Fibroblast of upper back skin (primary cell): ENCODE measurements at regions not wholly inside any gene's neighbourhood (a gene's known extent, or its start where the extent isn't known, plus 50 kb on each side); places are given as distances from the start of the nearest gene placed in this dataset.
"Not testable (repeated sequence)": the region's sequence is repeated elsewhere in the genome, so short reads cannot be mapped to it uniquely, and the experiment has no call there.

Experiments
- DNase-seq: peaks from one replicate; pipeline ENCODE4 v3.0.0-alpha.2; 2013

DNA sequence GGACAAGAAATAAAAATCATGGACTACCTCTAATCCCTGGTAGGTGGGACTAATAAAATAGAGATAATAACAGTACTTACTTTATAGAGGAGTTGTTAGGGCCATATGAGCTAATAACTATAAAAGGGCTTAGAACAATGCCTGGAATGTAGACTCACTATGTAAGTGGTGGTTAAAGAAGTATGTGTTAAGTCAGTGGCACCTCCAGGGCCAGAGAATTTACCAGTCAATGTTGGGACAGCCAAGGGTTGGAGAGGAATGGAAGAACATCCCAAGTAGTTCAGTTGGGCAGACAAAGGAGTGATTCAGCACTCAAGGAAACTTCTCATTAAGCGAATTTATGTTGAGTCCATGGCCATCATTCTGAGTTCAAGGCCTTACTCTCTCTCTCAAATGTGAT, 116.8 kb downstream of the OTOR start:
- peak; percentile 17 for DNase-seq

DNA sequence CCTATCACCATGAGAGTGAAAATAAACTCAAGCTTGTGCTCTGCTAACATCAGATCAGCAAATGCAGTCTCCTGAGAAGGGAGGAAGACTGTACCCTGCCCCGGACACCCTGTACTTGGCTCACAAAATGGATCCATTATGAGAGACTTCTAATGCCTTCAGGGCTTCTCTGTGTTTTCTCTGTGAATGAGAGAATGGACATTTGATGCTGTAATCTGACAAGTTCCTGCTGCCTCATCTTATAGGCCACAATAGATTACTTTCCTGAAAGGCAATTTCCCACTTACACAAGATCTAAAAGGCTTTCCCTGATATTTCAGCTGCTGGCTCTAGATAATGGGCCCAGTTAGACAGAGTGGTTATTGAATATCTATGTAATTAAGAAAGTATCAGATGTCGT, 117.2 kb downstream of the OTOR start:
- DNase-seq: no peak

DNA sequence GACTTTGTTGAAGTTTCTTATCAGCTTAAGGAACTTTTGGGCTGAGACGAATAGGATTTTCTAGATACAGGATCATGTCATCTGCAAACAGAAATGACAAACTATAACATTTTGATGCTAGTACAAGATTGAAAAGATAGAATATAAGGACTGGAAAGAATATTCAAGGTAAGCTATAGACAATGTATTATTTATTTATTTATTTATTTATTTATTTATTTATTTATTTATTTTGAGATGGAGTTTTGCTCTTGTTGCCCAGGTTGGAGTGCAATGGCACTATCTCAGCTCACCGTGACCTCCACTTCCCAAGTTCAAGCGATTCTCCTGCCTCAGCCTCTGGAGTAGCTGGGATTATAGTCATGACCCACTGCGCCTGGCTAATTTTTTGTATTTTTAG, 125.0 kb downstream of the OTOR start:
- not testable (repeated sequence) for DNase-seq

DNA sequence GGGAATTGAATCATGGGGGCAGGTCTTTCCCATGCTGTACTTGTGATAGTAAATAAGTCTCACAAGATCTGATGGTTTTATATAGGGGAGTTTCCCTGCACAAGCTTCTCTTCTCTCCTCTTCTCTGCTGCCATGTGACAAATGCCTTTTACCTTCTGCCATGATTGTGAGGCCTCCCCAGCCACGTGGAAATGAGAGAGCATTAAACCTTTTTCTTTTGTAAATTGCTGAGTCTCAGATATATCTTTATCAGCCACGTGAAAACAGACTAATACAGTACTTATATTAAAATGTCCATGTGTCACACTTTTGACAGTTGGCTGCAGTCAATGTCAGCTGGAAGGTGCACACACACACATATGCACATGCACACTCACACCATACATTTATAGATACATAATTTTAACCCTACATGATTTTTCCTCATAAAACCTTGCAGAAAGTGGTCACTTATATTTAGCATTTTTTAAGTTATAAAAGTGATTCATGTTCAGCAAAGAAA, 128.9 kb downstream of the OTOR start:
- no peak for DNase-seq

DNA sequence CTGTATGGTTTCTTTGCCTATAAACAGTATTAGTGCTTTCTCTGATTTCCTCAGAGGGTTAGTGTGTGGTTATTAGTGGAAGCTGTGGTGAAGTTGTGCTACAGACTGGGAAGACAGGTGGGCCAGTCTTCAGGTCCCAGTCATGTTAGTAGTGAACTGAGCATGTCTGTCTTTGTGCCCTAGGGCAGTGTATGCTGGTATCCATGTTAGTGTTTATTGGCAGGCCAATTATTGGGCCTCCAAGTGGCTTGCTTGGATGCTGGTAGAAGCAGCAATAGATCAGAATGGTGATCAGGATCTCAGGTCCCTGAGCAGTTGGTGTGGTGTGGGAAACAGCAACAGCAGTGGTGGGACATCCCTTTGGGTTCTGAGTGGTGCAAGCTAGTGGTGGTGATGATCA, 137.6 kb downstream of the OTOR start:
- DNase-seq: no peak

DNA sequence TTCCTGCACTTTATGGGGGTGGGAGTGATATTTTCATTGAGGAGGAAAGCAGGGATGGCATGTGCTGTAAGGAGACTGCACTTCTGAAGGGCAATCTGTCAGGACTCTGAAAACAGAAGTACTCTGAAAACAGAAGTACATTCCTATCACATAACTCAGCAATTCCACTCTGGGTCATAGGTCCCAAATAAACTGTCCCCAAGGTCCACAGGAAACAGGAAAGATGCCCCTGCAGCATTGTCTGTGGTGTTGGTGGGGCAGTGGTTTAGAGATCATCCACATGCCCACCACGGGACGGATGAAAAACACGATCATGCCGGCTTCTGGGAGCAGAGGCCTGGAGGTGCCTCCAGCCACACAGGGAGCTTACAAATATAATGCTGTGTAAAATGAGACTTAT, 150.3 kb downstream of the OTOR start:
- peak; percentile 41 for DNase-seq

DNA sequence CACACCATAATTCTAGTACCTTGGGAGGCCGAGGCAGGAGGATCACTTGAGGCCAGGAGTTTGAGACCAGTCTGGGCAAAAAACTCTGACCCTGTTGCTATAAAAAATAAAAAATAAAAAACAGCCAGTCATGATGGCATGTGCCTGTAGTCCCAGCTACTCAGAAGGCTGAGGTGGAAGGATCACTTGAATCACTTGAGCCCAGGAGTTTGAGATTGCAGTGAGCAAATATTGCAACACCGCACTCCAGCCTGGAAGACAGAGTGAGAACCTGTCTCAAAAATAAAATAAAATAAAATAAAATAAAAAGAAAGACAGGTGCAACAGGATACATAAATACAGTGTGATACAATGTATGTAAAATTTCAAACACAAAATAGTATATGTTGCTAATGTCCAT, 154.5 kb downstream of the OTOR start:
- no peak for DNase-seq

DNA sequence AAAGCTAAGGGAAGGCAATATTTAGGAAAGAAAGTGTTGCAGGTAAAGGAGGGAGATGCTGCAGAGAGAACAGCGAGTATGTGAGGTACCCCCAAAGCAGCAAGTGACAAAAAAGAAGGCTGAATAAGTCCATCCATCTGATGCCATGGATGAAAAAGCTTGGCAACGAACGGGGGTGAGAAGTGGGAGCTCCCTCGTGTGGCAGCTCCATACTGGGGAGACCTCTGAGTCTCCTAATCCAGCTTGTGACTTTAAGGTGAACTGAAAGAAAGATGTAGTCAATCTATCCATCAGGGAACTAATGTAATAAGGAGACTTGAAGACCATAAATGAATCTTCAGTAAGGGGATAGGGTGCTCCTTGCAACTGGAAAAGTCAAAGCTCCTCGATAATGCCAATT, 156.6 kb downstream of the OTOR start:
- no peak for DNase-seq

DNA sequence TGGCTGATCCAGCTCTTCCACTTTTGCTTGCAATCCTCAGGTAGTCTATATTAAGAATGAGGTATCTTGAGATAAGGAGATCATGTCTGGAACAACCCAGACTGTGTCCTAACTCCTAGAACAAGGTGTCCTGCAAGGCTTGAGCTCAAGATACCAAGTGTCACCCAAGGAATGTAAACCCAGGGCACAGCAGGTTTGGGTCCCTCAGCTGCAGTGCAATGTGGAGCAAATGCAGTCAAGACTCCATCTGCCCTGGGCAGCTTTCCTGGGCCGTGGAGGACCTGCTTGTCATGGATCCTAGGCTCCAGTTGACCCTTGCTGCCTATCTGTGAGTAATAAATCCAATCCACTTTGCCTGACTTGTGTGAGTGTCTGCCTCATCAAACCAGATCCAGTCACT, 166.1 kb downstream of the OTOR start:
- DNase-seq: no peak

DNA sequence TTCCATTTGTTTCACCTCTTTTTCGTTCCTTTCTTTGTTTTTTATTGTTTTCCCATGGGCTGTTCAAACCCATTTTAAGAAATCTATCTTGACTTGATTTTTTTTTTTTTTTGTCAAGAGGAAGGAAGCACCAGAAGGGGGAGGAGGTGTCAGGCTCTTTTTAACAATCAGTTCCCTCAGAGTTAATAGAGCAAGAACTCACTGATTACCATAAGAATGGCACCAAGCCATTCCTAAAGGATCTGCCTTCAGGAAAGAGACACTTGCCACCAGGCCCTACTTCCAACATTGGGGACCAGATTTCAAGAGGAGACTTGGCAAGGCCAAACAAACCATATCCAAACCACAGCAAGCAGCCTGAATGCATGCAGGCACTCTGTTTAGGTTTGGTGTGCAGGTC, 168.0 kb downstream of the OTOR start:
- no peak for DNase-seq

DNA sequence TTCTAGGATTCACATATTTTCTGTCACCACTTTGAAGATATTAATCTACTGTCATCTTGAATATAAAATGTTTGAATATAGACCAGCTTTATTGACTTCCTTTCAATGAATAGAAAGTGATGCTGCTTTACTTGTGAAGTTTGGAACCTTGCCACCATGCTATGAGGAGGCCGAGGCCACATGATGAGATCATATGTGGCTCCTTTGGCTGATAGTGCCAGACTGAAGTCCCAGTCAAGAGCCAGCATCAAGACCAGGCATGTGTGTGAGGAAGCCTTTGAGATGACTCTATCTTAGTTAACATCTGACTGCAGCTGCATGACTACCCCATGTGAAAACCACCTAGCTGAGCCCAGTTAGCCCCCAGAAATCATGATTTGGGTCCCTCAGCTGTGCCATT, 169.5 kb downstream of the OTOR start:
- DNase-seq: peak; percentile 44

DNA sequence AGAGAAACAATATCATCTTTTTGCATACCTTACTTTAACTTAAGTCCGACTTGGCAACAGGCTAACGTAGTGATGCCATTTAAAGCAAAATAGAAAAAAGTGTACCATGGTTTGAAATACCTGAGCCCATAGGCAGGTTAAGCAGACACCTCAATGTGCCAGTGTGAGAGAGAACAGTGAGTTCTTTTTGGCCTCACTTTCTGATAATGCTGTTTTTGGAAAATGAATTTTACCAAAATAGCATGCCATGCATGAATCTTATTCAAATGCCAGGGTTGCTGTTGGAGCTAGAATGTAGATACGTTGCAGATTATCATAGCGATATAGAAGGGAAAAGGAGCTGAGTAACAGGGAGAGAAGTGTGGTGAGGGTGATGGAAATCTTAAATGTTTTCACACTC, 170.2 kb downstream of the OTOR start:
- no peak for DNase-seq

DNA sequence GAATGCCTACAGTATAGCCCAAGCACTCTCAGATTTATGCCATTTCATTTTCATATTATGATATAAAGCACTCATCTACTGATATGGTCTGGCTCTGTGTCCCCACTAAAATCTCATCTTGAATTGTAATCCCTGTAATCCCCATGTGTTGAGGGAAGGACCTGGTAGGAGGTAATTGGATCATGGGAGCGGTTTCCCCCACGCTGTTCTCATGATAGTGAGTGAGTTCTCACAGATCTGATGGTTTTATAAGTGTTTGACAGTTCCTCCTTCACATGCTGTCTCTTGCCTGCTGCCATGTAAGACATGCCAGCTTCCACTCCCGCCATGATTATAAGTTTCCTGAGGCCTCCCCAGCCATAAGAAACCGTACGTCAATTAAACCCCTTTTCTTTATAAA, 171.7 kb downstream of the OTOR start:
- no peak for DNase-seq

DNA sequence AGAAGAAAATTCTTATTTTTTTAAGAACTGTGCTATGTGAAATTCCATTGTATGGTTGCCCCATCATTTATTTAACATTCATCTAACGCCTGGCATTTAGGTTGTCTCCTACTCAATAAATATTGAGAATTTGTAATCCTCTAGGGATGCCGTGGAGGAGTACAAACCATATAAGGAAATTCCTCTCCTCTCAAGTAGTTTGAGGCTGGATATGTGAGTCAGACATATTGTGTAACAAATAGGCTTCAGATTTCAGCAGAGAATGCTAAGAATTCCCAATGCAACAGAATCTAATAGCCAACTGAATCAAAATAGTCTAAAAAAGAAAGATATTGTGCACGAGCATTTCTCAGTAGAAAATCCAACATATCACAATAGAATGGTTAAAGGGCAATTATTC, 174.7 kb downstream of the OTOR start:
- peak; percentile 98 for DNase-seq

DNA sequence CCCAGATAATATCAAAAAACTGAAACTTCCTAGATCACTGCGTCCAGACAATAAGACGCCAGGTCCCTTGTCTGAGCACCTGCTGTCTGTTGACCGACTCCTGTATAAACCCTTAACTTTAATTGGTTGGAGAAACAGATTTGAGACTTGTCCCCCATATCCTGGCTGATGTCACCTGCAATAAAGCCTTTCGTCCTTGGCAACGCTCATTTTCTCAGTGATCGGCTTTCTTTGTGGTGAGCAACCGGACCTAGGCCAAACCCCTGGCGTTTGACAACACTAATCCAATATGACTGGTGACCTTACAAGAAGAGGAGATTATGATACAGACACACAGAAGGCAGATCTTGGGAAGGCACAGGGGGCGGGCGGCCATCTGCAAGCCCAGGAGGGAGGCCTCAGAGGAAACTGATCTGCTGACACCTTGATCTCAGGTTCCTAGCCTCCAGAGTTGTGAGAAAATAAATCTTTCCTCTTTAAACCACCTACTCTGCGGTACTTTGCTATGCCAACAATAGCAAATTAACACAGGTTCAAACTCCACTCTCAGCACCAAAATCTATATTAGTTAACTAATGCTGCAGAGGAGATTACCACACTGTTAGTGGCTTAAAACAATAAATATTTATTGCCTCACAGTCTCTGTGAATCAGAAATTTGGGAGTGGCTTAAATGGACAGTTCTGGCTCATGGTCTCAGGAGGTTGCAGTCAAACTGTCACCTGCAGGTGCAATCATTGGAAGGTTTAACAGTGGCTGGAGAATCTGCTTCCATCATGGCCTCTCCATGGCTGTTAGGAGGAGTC, 178.7 kb downstream of the OTOR start:
- no peak for DNase-seq

DNA sequence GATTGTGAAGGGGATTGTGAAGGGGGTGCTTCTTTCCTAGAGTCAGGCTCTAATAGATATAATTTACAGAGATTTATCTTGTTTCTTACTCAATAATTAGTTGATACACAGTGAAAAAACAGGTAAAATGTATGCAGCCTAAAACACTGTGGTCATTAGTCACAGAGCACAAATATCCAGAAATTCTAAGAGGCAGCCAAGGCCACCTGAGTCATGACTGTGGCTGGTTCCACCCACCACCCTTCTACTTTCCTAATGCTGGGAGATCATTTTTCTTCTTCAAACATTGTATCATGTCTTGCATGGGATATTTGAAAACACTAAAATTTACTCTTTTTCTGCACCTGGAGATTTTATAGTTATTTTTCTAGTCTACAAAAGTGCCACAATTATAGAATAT, 181.6 kb downstream of the OTOR start:
- peak; percentile 69 for DNase-seq

DNA sequence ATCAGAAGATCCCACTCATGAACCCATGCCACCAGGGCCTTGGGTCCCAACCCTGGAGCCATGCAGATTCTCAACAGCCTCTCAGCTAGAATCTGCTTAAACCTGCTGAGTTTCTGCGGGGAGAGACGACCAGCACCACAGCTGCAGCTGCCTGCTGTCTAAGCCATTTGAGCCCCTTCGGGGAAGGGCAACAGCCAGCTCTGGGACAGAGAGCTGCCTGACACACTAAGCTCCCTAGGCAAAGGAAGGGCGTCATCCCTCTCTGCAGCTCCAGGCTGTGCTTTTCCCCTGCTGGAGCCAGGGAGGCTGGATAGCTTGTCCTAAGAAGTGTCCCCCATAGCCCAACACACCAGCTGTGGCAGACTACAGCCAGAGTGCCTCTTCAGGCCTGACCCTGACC, 182.5 kb downstream of the OTOR start:
- no peak for DNase-seq

DNA sequence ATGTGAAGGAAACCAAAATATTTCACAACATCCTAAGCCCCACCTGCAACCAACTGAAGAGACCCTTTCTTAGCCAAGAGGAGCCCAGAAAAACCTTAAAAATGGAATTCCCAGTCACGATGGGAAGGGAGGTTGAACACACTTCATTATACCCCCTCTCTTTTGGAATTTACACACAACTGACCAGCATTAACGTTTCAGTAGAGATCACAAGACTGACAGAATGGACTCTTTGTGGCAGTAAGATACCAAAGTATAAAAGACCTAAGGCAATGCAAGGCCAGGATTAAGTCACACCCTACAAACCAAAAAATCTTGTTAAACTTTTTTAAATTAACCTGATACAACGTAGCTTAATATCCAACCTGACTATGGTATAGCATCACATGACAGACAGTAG, 190.9 kb downstream of the OTOR start:
- no peak for DNase-seq

DNA sequence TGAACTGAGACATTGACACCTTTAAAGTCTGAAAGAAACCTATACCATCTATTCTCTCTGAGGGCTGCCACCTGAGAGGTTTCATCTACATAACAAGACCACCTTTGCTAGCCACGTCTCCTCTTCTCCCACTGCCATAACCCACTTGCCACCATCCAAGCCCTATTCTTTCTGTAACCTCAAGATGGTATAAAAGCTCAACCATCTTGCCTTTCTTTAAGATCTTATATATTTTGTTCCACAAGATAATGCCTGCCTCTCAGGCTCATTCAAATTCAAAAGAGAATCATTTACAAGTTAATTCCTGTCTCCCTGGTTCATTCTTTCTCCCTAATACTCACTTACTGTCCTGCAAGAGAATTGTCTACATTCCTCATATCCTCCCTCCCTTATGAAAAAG, 192.5 kb downstream of the OTOR start:
- DNase-seq: no peak

DNA sequence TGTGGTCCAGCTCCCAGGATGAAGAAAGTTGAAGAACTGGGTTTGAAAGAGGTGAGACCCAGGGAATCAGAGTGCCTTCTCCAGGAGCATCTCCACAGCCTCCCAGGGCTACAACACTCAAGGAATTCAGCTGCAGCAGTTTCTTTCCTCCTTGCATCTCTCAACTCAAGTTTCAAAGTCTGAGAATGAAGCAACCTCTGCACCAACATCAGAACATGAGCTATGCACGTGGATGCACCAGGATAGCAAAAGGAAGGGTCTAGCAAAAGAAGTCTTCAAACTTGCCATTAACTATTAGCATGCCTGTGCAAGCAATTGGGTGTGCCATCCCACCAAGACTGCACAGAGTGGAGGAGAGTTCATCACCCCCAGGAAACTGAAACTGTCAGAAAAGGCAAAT, 193.9 kb downstream of the OTOR start:
- no peak for DNase-seq

DNA sequence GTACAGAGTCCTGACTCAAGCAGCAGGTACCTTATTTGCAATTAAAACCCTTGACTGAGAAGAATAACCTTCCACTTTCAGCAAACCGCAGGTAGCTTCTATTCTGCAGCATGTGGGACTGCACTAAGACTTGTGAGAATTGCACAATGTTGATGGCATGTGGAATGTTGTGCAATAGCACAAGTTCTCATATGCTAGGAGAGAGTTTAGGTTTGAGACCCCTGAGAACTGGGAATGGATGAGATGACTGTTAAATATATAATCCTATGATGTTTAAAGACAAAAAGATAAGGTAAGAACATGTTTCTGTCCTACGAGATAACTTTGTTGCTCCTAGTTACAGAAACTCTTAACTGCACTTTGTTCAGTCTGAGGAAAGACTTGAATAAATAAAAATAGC, 194.6 kb downstream of the OTOR start:
- DNase-seq: peak; percentile 40

DNA sequence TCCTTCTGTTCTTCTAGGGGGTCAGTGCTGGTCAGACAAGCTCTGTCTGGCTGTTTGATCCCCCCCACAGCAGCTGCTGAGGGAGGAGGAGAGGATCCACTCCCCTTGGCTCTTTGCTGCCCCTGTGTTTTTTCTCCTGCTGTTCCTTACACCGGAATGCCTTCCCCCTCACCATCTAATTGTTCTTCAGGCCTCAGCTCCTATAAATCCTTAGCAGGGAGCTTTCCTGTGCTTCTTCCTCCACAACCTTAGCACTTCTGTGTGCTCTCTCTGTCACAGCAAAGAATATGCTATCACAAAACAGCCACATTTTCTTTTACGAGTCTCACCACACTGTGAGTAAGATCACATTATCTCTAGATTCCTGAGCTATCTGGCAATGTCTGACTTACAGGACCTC, 196.6 kb downstream of the OTOR start:
- DNase-seq: peak; percentile 27

DNA sequence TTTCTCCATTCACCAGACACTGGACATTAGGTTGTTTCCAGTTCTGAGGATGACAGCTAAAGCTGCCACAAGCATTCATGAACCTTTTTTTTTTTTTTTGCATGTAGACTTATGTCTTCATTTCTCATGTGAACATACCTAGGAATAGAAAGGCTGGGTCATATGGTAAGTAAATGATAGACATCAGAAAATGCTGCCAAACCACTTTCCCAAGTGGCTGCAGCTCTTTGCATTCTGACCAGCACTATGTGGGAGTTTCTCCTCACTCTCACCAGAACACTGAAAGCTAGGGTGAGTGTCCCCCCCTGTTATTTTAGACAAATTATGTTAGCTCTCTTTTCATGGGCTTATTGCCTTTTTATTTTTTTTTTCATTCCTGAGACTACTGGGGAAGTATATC, 197.5 kb downstream of the OTOR start:
- DNase-seq: no peak

DNA sequence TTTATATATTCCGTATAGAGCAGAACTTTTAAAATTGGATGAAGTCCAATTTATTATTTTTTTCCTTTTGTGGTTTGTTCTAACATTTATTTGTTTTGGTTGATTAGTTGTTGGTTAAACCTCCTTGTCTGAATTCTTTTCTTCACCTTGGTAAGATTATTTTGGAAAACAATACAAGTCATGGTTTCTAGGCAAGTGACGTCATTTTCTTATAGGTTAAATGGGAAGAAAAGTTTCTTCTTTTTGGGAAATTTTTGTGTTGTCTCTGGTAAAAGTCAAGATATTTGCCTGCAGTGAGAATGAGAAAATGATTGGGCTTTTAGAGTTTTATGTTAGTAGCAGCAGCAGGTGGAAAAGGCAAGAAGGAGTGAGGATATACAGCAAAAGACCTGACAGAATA, 197.9 kb downstream of the OTOR start:
- no peak for DNase-seq

DNA sequence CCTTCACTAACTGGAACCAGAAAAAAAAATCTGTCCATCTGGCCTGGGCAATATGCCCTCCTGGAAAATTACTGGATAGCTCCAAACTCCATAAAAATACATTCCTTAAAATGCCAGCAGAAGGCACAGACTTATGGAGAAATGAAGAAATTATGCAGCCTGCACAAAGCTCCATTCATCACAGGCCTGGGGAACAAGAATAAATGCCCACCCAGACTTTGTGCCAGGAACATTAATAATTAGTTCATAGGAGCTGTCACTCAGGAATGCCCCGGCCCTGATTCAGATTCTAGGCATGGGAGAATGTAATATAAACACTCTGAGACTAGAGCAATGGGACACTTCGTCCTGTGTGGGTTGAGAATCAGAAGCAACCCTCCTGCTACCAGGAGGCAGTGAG, 199.3 kb downstream of the OTOR start:
- peak; percentile 43 for DNase-seq
